HCT116 (cell line): ENCODE measurements at regions not wholly inside any gene's neighbourhood (a gene's known extent, or its start where the extent isn't known, plus 50 kb on each side); places are given as distances from the start of the nearest gene placed in this dataset.

Source experiments
- ATAC-seq: fragments of 200-7000 bp; cut with Tn5 transposase; 2 replicates; pipeline ENCODE4 v1.9.1; 2020; ENCODE audit warnings: mild to moderate bottlenecking, moderate library complexity
- BruUV-seq: library from RNA; stranded (reverse); fragments of 400-500 nt; replicated peaks from 2 replicates; lab custom pipeline; 2021; lab: Mats Ljungman, UMichigan
- CTCF ChIA-PET: fragments of 300-600 bp; sonication (Branson Sonifier 250); formaldehyde crosslinking; loops from one replicate; lab custom pipeline; 2021; ENCODE audit warnings: antibody characterized with exemption; lab: Charles Lee
- POLR2A ChIA-PET: fragments of 300-600, 350-600 bp; sonication (Branson Sonifier 250); formaldehyde crosslinking; loops from one replicate; lab custom pipeline; 2021; ENCODE audit warnings: antibody characterized with exemption; lab: Charles Lee
- RAD21 ChIA-PET, 2 experiments: fragments of 300-600 bp; sonication (Branson Sonifier 250); formaldehyde crosslinking; loops; one replicate each; lab custom pipeline; 2023; ENCODE audit warnings: low total read pairs in 2 of 2; ENCODE audit not compliant: uncharacterized antibody in 2 of 2, unreplicated experiment in 2 of 2, low non-redundant PET in 1 of 2; lab: Charles Lee
- DNase-seq: peaks from one replicate; pipeline ENCODE4 v3.0.0-alpha.2; 2010; ENCODE audit warnings: low read depth, low spot score
- H2AFZ ChIP-seq: fragments of 200-600 bp; shearing (Covaris generic), sonication (generic); 2 replicates; pipeline ENCODE4 v1.6.1; 2017; ENCODE audit warnings: low read depth, mixed run types, mixed read lengths, antibody characterized with exemption, low read length; ENCODE audit not compliant: poor library complexity, severe bottlenecking
- H3K27ac ChIP-seq: 2 replicates; pipeline ENCODE4 v1.5.1; 2012; ENCODE audit warnings: low read depth, low read length
- H3K27me3 ChIP-seq: fragments of 200-600 bp; sonication (generic); 2 replicates; pipeline ENCODE4 v1.6.1; 2016; ENCODE audit warnings: mixed run types, low read length, mixed read lengths; ENCODE audit not compliant: insufficient read depth
- H3K36me3 ChIP-seq, 2 experiments: fragments of 200-500 bp in 1 of 2; fragments of 200-600 bp in 1 of 2; sonication (Bioruptor generic) in 1 of 2; sonication (generic) in 1 of 2; 2 replicates each; pipeline versions ENCODE4 v1.5.1 to v1.6.1; 2014 to 2016; ENCODE audit warnings: low read length in 2 of 2, inconsistent platforms in 1 of 2, mixed read lengths in 1 of 2, mixed run types in 1 of 2; ENCODE audit not compliant: insufficient read depth in 2 of 2, control insufficient read depth in 1 of 2
- H3K4me1 ChIP-seq, 2 experiments: fragments of 200-600 bp in 1 of 2; sonication (generic) in 1 of 2; 2 replicates each; pipeline versions ENCODE4 v1.5.1 to v1.6.1; 2012 to 2017; ENCODE audit warnings: low read length in 2 of 2, inconsistent platforms in 1 of 2, mild to moderate bottlenecking in 1 of 2, mixed read lengths in 1 of 2, mixed run types in 1 of 2, moderate library complexity in 1 of 2; ENCODE audit not compliant: insufficient read depth in 2 of 2, control insufficient read depth in 1 of 2
- H3K4me2 ChIP-seq: fragments of 200-600 bp; sonication (generic); 2 replicates; pipeline ENCODE4 v1.6.1; 2017; ENCODE audit warnings: mixed run types, low read length, mixed read lengths
- H3K4me3 ChIP-seq, 2 experiments: fragments of 200-600 bp in 1 of 2; sonication (generic) in 1 of 2; replicated peaks in 1 of 2; 2 replicates each; pipeline ENCODE4 v1.5.1; 2011 to 2016; ENCODE audit warnings: low read length in 2 of 2, control low read depth in 1 of 2, low read depth in 1 of 2, mild to moderate bottlenecking in 1 of 2, mixed read lengths in 1 of 2, mixed run types in 1 of 2
- H3K79me2 ChIP-seq: fragments of 200-600 bp; sonication (generic); 2 replicates; pipeline ENCODE4 v1.6.1; 2017; ENCODE audit warnings: mild to moderate bottlenecking, mixed run types, low read length, moderate library complexity, mixed read lengths; ENCODE audit not compliant: insufficient read depth
- H3K9ac ChIP-seq: fragments of 200-600 bp; sonication (generic); 2 replicates; pipeline ENCODE4 v1.6.1; 2016; ENCODE audit warnings: low read length, mixed read lengths
- H3K9me2 ChIP-seq: fragments of 200-600 bp; sonication (generic), shearing (Covaris generic); 2 replicates; pipeline ENCODE4 v1.6.1; 2017; ENCODE audit warnings: mixed run types, mild to moderate bottlenecking, moderate library complexity; ENCODE audit not compliant: insufficient read depth
- H3K9me3 ChIP-seq, 2 experiments: fragments of 200-500 bp in 1 of 2; fragments of 200-600 bp in 1 of 2; sonication (Bioruptor generic) in 1 of 2; sonication (generic) in 1 of 2; 2 replicates each; pipeline ENCODE4 v1.6.1; 2014 to 2017; ENCODE audit warnings: low read length in 2 of 2, mixed read lengths in 2 of 2, inconsistent platforms in 1 of 2, low read depth in 1 of 2, mild to moderate bottlenecking in 1 of 2, mixed run types in 1 of 2, moderate library complexity in 1 of 2; ENCODE audit not compliant: control insufficient read depth in 1 of 2, insufficient read depth in 1 of 2
- H4K20me1 ChIP-seq: fragments of 200-600 bp; sonication (generic), shearing (Covaris generic); 2 replicates; pipeline ENCODE4 v1.6.1; 2017; ENCODE audit warnings: mixed run types, mild to moderate bottlenecking, moderate library complexity; ENCODE audit not compliant: insufficient read depth
- CEBPB ChIP-seq: IDR thresholded peaks from 2 replicates; pipeline ENCODE4 v1.6.1; 2012; ENCODE audit warnings: low read depth
- ELF1 ChIP-seq: IDR thresholded peaks from 2 replicates; pipeline ENCODE4 v1.6.1; 2012; ENCODE audit warnings: low read depth, borderline replicate concordance
- EZH2 ChIP-seq: fragments of 200-600 bp; sonication (generic); IDR thresholded peaks from 2 replicates; pipeline ENCODE4 v1.6.1; 2017; ENCODE audit warnings: antibody characterized with exemption, mixed run types
- EZH2phosphoT487 ChIP-seq: fragments of 200-600 bp; IDR thresholded peaks from 2 replicates; pipeline ENCODE4 v1.6.1; 2018; ENCODE audit warnings: antibody characterized with exemption, borderline replicate concordance
- FOSL1 ChIP-seq: IDR thresholded peaks from 2 replicates; pipeline ENCODE4 v1.6.1; 2012; ENCODE audit warnings: low read depth
- POLR2A ChIP-seq: IDR thresholded peaks from 2 replicates; pipeline ENCODE4 v1.7.0; 2011; ENCODE audit warnings: borderline replicate concordance; ENCODE audit not compliant: insufficient read depth, insufficient read length; ENCODE audit errors: extremely low read depth
- POLR2AphosphoS5 ChIP-seq: IDR thresholded peaks from 2 replicates; pipeline ENCODE4 v1.6.1; 2011; ENCODE audit warnings: mild to moderate bottlenecking, low read depth, low read length, moderate library complexity
- SP1 ChIP-seq: IDR thresholded peaks from 2 replicates; pipeline ENCODE4 v1.6.1; 2012; ENCODE audit warnings: low read depth
- SRF ChIP-seq: IDR thresholded peaks from 2 replicates; pipeline ENCODE4 v1.6.1; 2012; ENCODE audit warnings: low read depth
- ZFX ChIP-seq: fragments of 450-650 bp; IDR thresholded peaks from 2 replicates; pipeline ENCODE4 v1.6.1; 2017
- intact Hi-C: fragments of 100-400 bp; cut with micrococcal nuclease; formaldehyde crosslinking; loops from 2 replicates; pipeline ENCODE4 v1.10.0; 2022
- TF ChIP-seq, protein P1 (sequence below): IDR thresholded peaks from 2 replicates; pipeline ENCODE4 v1.6.1; 2011; ENCODE audit warnings: mild to moderate bottlenecking, low read length, moderate library complexity; ENCODE audit not compliant: insufficient replicate concordance; ENCODE audit errors: extremely low read depth
- TF ChIP-seq, protein P2 (sequence below), 3 experiments: fragments of 200-600 bp in 1 of 3; sonication (generic) in 1 of 3; IDR thresholded peaks in 2 of 3; conservative IDR thresholded peaks in 1 of 3; 2 replicates each; pipeline ENCODE4 v1.5.1; 2012 to 2017; ENCODE audit warnings: low read depth in 2 of 3, low read length in 2 of 3, antibody characterized with exemption in 1 of 3, borderline replicate concordance in 1 of 3, control low read depth in 1 of 3, mild to moderate bottlenecking in 1 of 3, mixed read lengths in 1 of 3, mixed run types in 1 of 3, moderate library complexity in 1 of 3; ENCODE audit not compliant: insufficient read depth in 1 of 3

GRCh38 chr20:48503166-48503815 is 324.5 kb downstream of the PREX1 start:
- TF ChIP-seq EZH2 (no peak), CEBPB (no peak), SP1 (no peak), POLR2A (no peak), SRF (no peak), EZH2phosphoT487 (no peak), ZFX (no peak), POLR2AphosphoS5 (no peak), FOSL1 (no peak), ELF1 (no peak)
- TF ChIP-seq, protein P1, sequence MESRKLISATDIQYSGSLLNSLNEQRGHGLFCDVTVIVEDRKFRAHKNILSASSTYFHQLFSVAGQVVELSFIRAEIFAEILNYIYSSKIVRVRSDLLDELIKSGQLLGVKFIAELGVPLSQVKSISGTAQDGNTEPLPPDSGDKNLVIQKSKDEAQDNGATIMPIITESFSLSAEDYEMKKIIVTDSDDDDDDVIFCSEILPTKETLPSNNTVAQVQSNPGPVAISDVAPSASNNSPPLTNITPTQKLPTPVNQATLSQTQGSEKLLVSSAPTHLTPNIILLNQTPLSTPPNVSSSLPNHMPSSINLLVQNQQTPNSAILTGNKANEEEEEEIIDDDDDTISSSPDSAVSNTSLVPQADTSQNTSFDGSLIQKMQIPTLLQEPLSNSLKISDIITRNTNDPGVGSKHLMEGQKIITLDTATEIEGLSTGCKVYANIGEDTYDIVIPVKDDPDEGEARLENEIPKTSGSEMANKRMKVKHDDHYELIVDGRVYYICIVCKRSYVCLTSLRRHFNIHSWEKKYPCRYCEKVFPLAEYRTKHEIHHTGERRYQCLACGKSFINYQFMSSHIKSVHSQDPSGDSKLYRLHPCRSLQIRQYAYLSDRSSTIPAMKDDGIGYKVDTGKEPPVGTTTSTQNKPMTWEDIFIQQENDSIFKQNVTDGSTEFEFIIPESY, result no peak
- TF ChIP-seq, protein P2, sequence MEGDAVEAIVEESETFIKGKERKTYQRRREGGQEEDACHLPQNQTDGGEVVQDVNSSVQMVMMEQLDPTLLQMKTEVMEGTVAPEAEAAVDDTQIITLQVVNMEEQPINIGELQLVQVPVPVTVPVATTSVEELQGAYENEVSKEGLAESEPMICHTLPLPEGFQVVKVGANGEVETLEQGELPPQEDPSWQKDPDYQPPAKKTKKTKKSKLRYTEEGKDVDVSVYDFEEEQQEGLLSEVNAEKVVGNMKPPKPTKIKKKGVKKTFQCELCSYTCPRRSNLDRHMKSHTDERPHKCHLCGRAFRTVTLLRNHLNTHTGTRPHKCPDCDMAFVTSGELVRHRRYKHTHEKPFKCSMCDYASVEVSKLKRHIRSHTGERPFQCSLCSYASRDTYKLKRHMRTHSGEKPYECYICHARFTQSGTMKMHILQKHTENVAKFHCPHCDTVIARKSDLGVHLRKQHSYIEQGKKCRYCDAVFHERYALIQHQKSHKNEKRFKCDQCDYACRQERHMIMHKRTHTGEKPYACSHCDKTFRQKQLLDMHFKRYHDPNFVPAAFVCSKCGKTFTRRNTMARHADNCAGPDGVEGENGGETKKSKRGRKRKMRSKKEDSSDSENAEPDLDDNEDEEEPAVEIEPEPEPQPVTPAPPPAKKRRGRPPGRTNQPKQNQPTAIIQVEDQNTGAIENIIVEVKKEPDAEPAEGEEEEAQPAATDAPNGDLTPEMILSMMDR (IDR thresholded peaks at IDR 0.05 in 2 of 3, conservative IDR thresholded peaks at IDR 0.05 in 1 of 3; ENCODE audit: borderline replicate concordance in 1 of 3, insufficient read depth in 1 of 3, low read depth in 2 of 3, low read length in 2 of 3), result no peak
- no peaks in the 10 kb centered on the region for H3K79me2 ChIP-seq
- no peak overlapping the region for H3K4me2 ChIP-seq
- no peaks in the 10 kb centered on the region for H3K9me2 ChIP-seq
- no peak overlapping the region for H3K4me3 ChIP-seq
- no peaks in the 10 kb centered on the region for H3K36me3 ChIP-seq
- ChIA-PET POLR2A (no interaction called here), RAD21 (no interaction called here), CTCF (no interaction called here)
- peaks cover 33% of the 10 kb centered on the region for H3K27me3 ChIP-seq
- no TSS peak for BruUV-seq
- intact Hi-C loops, result no loop called here
- DNase-seq, result no peak
- no peaks in the 10 kb centered on the region for H3K9me3 ChIP-seq
- no peaks in the 10 kb centered on the region for H4K20me1 ChIP-seq
- no peak overlapping the region for H3K9ac ChIP-seq
- no peak for ATAC-seq
- no peak overlapping the region for H2AFZ ChIP-seq
- H3K27ac ChIP-seq, result no peak overlapping the region
- H3K4me1 ChIP-seq, result no peaks in the 10 kb centered on the region
